ENCODE measurements at regions not wholly inside any gene's neighbourhood (a gene's known extent, or its start where the extent isn't known, plus 50 kb on each side); places are given as distances from the start of the nearest gene placed in this dataset.

DNA sequence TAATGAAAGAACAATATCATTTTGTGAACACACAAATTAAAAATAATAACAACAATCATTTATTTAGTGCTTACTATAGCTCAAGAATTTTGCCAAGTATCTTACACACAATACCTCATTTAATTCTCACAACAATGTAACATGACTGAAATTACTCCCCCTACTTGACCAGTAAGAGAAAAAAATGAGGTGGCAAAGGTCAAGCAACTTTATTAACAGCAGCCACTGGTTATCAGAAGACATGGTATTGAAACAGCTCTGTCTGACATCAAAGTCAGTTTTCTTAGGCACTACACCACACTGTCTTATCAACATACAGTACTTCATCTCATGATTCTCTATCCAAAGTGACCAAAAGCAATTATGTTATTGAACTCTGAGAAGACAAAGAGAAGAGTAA is 389.4 kb downstream of the ZEB2 start:
- DNase-seq (ENCODE audit: low spot score), result no peak
- Histone ChIP-seq H3K9me3 (ENCODE audit: control insufficient read depth in 4 of 4, low read length in 3 of 4) (no peaks in the 10 kb centered on the region), H3K9ac (ENCODE audit: low read depth in 1 of 2, low read length in 2 of 2) (no peak overlapping the region), H3K27ac (ENCODE audit: low read depth in 1 of 2, low read length in 2 of 2) (no peak overlapping the region), H3K4me3 (ENCODE audit: low read depth in 1 of 3, low read length in 3 of 3) (no peak overlapping the region), H3K27me3 (ENCODE audit: control insufficient read depth in 4 of 4, insufficient read depth in 4 of 4, low read length in 3 of 4) (no peaks in the 10 kb centered on the region), H3K36me3 (ENCODE audit: control insufficient read depth in 4 of 4, insufficient read depth in 3 of 4, low read depth in 1 of 4, low read length in 3 of 4) (no peaks in the 10 kb centered on the region), H3K4me1 (ENCODE audit: control insufficient read depth in 4 of 4, insufficient read depth in 4 of 4, low read length in 3 of 4) (no peaks in the 10 kb centered on the region)
- TF ChIP-seq, protein P1, sequence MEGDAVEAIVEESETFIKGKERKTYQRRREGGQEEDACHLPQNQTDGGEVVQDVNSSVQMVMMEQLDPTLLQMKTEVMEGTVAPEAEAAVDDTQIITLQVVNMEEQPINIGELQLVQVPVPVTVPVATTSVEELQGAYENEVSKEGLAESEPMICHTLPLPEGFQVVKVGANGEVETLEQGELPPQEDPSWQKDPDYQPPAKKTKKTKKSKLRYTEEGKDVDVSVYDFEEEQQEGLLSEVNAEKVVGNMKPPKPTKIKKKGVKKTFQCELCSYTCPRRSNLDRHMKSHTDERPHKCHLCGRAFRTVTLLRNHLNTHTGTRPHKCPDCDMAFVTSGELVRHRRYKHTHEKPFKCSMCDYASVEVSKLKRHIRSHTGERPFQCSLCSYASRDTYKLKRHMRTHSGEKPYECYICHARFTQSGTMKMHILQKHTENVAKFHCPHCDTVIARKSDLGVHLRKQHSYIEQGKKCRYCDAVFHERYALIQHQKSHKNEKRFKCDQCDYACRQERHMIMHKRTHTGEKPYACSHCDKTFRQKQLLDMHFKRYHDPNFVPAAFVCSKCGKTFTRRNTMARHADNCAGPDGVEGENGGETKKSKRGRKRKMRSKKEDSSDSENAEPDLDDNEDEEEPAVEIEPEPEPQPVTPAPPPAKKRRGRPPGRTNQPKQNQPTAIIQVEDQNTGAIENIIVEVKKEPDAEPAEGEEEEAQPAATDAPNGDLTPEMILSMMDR (IDR thresholded peaks at IDR 0.05; ENCODE audit: low read depth, low read length, missing input control), result no peak
- TF ChIP-seq RAD21 (IDR thresholded peaks at IDR 0.05) (no peak), TAF1 (conservative IDR thresholded peaks at IDR 0.05) (no peak), FOXA1 (IDR thresholded peaks at IDR 0.05) (no peak)
- TF ChIP-seq, protein P2, sequence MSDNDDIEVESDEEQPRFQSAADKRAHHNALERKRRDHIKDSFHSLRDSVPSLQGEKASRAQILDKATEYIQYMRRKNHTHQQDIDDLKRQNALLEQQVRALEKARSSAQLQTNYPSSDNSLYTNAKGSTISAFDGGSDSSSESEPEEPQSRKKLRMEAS (IDR thresholded peaks at IDR 0.05), result no peak
- TF ChIP-seq, protein P3, sequence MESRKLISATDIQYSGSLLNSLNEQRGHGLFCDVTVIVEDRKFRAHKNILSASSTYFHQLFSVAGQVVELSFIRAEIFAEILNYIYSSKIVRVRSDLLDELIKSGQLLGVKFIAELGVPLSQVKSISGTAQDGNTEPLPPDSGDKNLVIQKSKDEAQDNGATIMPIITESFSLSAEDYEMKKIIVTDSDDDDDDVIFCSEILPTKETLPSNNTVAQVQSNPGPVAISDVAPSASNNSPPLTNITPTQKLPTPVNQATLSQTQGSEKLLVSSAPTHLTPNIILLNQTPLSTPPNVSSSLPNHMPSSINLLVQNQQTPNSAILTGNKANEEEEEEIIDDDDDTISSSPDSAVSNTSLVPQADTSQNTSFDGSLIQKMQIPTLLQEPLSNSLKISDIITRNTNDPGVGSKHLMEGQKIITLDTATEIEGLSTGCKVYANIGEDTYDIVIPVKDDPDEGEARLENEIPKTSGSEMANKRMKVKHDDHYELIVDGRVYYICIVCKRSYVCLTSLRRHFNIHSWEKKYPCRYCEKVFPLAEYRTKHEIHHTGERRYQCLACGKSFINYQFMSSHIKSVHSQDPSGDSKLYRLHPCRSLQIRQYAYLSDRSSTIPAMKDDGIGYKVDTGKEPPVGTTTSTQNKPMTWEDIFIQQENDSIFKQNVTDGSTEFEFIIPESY (IDR thresholded peaks at IDR 0.05), result no peak

DNA sequence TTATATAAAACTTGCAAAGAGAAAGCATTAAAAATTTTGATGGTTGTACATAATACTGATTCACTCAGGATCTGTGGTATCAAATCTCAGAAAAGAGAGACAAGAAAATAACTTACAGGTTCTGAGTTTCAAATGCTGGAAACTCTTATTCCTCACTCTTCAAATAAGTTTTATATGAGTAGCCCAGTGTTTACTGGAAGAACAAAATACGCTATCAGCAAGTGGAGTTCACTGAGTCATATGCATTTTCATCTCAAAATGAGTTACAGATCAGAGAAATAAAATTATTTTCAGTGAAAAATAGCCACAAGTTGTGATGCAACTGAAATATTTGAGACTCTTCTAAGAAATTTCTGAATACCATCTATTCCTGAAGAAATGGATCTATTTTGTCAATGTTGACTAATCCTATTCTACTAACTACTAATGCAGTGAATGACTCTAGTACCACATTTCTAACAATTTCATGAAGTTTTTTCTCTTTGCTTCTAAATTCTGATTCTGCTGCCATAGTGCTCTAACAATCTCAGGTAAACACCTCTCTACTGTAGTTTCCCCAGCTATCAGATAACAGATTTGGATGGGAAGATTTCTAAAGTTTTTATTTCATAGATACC is 391.7 kb downstream of the ZEB2 start:
- TF ChIP-seq JUND (IDR thresholded peaks at IDR 0.05) (no peak), FOXA2 (IDR thresholded peaks at IDR 0.05) (no peak), FOXA1 (IDR thresholded peaks at IDR 0.05) (no peak), EGR1 (IDR thresholded peaks at IDR 0.05; ENCODE audit: low read depth in 2 of 2) (no peak), HNF4G (IDR thresholded peaks at IDR 0.05) (no peak), TAF1 (conservative IDR thresholded peaks at IDR 0.05) (no peak), YY1 (IDR thresholded peaks at IDR 0.05) (no peak), HNF4A (conservative IDR thresholded peaks at IDR 0.05) (no peak), SP1 (IDR thresholded peaks at IDR 0.05) (no peak), GABPA (IDR thresholded peaks at IDR 0.05 in 1 of 2, conservative IDR thresholded peaks at IDR 0.05 in 1 of 2) (no peak), NR2F2 (IDR thresholded peaks at IDR 0.05) (no peak), ATF3 (IDR thresholded peaks at IDR 0.05) (no peak), RXRA (IDR thresholded peaks at IDR 0.05) (no peak), RAD21 (IDR thresholded peaks at IDR 0.05) (no peak)
- TF ChIP-seq, protein P3 (IDR thresholded peaks at IDR 0.05), result no peak
- TF ChIP-seq, protein P1 (IDR thresholded peaks at IDR 0.05; ENCODE audit: low read depth, low read length, missing input control), result no peak
- TF ChIP-seq, protein P2 (IDR thresholded peaks at IDR 0.05), result no peak
- TF ChIP-seq, protein P4, sequence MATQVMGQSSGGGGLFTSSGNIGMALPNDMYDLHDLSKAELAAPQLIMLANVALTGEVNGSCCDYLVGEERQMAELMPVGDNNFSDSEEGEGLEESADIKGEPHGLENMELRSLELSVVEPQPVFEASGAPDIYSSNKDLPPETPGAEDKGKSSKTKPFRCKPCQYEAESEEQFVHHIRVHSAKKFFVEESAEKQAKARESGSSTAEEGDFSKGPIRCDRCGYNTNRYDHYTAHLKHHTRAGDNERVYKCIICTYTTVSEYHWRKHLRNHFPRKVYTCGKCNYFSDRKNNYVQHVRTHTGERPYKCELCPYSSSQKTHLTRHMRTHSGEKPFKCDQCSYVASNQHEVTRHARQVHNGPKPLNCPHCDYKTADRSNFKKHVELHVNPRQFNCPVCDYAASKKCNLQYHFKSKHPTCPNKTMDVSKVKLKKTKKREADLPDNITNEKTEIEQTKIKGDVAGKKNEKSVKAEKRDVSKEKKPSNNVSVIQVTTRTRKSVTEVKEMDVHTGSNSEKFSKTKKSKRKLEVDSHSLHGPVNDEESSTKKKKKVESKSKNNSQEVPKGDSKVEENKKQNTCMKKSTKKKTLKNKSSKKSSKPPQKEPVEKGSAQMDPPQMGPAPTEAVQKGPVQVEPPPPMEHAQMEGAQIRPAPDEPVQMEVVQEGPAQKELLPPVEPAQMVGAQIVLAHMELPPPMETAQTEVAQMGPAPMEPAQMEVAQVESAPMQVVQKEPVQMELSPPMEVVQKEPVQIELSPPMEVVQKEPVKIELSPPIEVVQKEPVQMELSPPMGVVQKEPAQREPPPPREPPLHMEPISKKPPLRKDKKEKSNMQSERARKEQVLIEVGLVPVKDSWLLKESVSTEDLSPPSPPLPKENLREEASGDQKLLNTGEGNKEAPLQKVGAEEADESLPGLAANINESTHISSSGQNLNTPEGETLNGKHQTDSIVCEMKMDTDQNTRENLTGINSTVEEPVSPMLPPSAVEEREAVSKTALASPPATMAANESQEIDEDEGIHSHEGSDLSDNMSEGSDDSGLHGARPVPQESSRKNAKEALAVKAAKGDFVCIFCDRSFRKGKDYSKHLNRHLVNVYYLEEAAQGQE (IDR thresholded peaks at IDR 0.05), result no peak
- no peak overlapping the region for H3K9ac ChIP-seq (ENCODE audit: low read depth in 1 of 2, low read length in 2 of 2)
- 95% methylated on average over 1 of the region's 1 CpG for WGBS
- H3K9me3 ChIP-seq (ENCODE audit: control insufficient read depth in 4 of 4, low read length in 3 of 4), result no peaks in the 10 kb centered on the region
- H3K36me3 ChIP-seq (ENCODE audit: control insufficient read depth in 4 of 4, insufficient read depth in 3 of 4, low read depth in 1 of 4, low read length in 3 of 4), result no peaks in the 10 kb centered on the region
- no peak overlapping the region for H3K4me3 ChIP-seq (ENCODE audit: low read depth in 1 of 3, low read length in 3 of 3)
- H3K27me3 ChIP-seq (ENCODE audit: control insufficient read depth in 4 of 4, insufficient read depth in 4 of 4, low read length in 3 of 4), result no peaks in the 10 kb centered on the region
- no peak overlapping the region for H3K27ac ChIP-seq (ENCODE audit: low read depth in 1 of 2, low read length in 2 of 2)
- H3K4me1 ChIP-seq (ENCODE audit: control insufficient read depth in 4 of 4, insufficient read depth in 4 of 4, low read length in 3 of 4), result no peaks in the 10 kb centered on the region
- DNase-seq (ENCODE audit: low spot score), result no peak
